SK-N-SH (cell line): ENCODE measurements at regions not wholly inside any gene's neighbourhood (a gene's known extent, or its start where the extent isn't known, plus 50 kb on each side); places are given as distances from the start of the nearest gene placed in this dataset.

ENCODE experiments used
- CTCF ChIA-PET: fragments of 300-600, 350-600 bp; formaldehyde crosslinking; extraction: SDS; loops from one replicate; lab custom pipeline; 2021; lab: Yijun Ruan, JAX
- POLR2A ChIA-PET: fragments of 350-600 bp; sonication (Branson Sonifier 250); formaldehyde crosslinking; extraction: SDS; loops from one replicate; lab custom pipeline; 2020; ENCODE audit warnings: antibody characterized with exemption, inconsistent platforms; lab: Yijun Ruan, JAX
- DNase-seq: peaks from one replicate; pipeline ENCODE4 v3.0.0; 2012
- H2AFZ ChIP-seq: fragments of 200-600 bp; sonication (generic); 2 replicates; pipeline ENCODE4 v1.8.1; 2016; ENCODE audit warnings: antibody characterized with exemption, mild to moderate bottlenecking, low read depth
- H3F3A ChIP-seq: fragments of 200-600 bp; sonication (generic); replicated peaks from 2 replicates; pipeline ENCODE3; 2016; ENCODE audit warnings: antibody characterized with exemption, mild to moderate bottlenecking; ENCODE audit not compliant: insufficient read depth
- H3K27ac ChIP-seq, 2 experiments: fragments of 200-500 bp in 1 of 2; fragments of 200-600 bp in 1 of 2; sonication (Bioruptor generic) in 1 of 2; sonication (generic), shearing (Covaris generic) in 1 of 2; 2 replicates each; pipeline versions ENCODE4 v1.5.1 to v1.6.1; 2014 to 2016; ENCODE audit warnings: low read depth in 2 of 2, inconsistent platforms in 1 of 2, low read length in 1 of 2, mild to moderate bottlenecking in 1 of 2, mixed read lengths in 1 of 2
- H3K27me3 ChIP-seq: fragments of 200-600 bp; sonication (generic), shearing (Covaris generic); 2 replicates; pipeline ENCODE4 v1.6.1; 2016; ENCODE audit warnings: mixed run types; ENCODE audit not compliant: insufficient read depth
- H3K36me3 ChIP-seq, 2 experiments: fragments of 200-500 bp in 1 of 2; fragments of 200-600 bp in 1 of 2; sonication (Bioruptor generic) in 1 of 2; sonication (generic) in 1 of 2; replicated peaks in 1 of 2; 2 replicates each; pipeline versions ENCODE3 to v1.5.1; 2014 to 2016; ENCODE audit warnings: low read length in 1 of 2, mild to moderate bottlenecking in 1 of 2; ENCODE audit not compliant: insufficient read depth in 2 of 2, control insufficient read depth in 1 of 2
- H3K4me1 ChIP-seq, 2 experiments: fragments of 200-500 bp in 1 of 2; fragments of 200-600 bp in 1 of 2; sonication (Bioruptor generic) in 1 of 2; sonication (generic), shearing (Covaris generic) in 1 of 2; 2 replicates each; pipeline versions ENCODE4 v1.5.1 to v1.6.1; 2014 to 2016; ENCODE audit warnings: low read depth in 1 of 2, low read length in 1 of 2, mixed run types in 1 of 2; ENCODE audit not compliant: insufficient read depth in 2 of 2, control insufficient read depth in 1 of 2
- H3K4me2 ChIP-seq: fragments of 200-600 bp; sonication (generic), shearing (Covaris generic); 2 replicates; pipeline ENCODE4 v1.6.1; 2017; ENCODE audit warnings: mixed run types
- H3K4me3 ChIP-seq, 2 experiments: fragments of 200-500 bp in 1 of 2; fragments of 200-600 bp in 1 of 2; sonication (Bioruptor generic) in 1 of 2; sonication (generic), shearing (Covaris generic) in 1 of 2; 2 replicates each; pipeline versions ENCODE4 v1.5.1 to v1.8.1; 2014 to 2016; ENCODE audit warnings: low read depth in 2 of 2, inconsistent platforms in 1 of 2, low read length in 1 of 2, mild to moderate bottlenecking in 1 of 2, mixed read lengths in 1 of 2, moderate library complexity in 1 of 2
- H3K79me2 ChIP-seq: fragments of 200-600 bp; sonication (generic); 2 replicates; pipeline ENCODE4 v1.8.1; 2017; ENCODE audit warnings: mild to moderate bottlenecking; ENCODE audit not compliant: insufficient read depth
- H3K9ac ChIP-seq: fragments of 200-600 bp; sonication (generic); 2 replicates; pipeline ENCODE4 v1.6.1; 2017; ENCODE audit warnings: mixed run types
- H3K9me2 ChIP-seq: fragments of 200-600 bp; sonication (generic); 2 replicates; pipeline ENCODE4 v1.6.1; 2017; ENCODE audit warnings: mixed run types
- H3K9me3 ChIP-seq: fragments of 200-600 bp; sonication (generic); 2 replicates; pipeline ENCODE4 v1.6.1; 2017; ENCODE audit warnings: mixed run types, mild to moderate bottlenecking, moderate library complexity
- H4K20me1 ChIP-seq: fragments of 200-600 bp; sonication (generic); 2 replicates; pipeline ENCODE4 v1.6.1; 2017; ENCODE audit warnings: mild to moderate bottlenecking, mixed run types; ENCODE audit not compliant: insufficient read depth
- FOXJ3 ChIP-seq: sonication (generic); formaldehyde crosslinking; IDR thresholded peaks from 2 replicates; pipeline ENCODE4 v1.5.1; 2020; ENCODE audit warnings: mild to moderate bottlenecking, missing genetic modification reagents
- FOXM1 ChIP-seq: IDR thresholded peaks from 2 replicates; pipeline ENCODE4 v1.4.0; 2012; ENCODE audit warnings: low read depth, mild to moderate bottlenecking
- GATA2 ChIP-seq: sonication (generic); formaldehyde crosslinking; IDR thresholded peaks from 2 replicates; pipeline ENCODE4 v1.5.0; 2020; ENCODE audit warnings: mild to moderate bottlenecking, missing genetic modification reagents
- IRF3 ChIP-seq: fragments of 150-350 bp; IDR thresholded peaks from 2 replicates; pipeline ENCODE4 v1.6.1; 2016; ENCODE audit warnings: mild to moderate bottlenecking, low read depth, low read length
- MAX ChIP-seq: IDR thresholded peaks from 2 replicates; pipeline ENCODE4 v1.4.0; 2012; ENCODE audit warnings: low read depth
- RCOR1 ChIP-seq: fragments of 150-350 bp; IDR thresholded peaks from 2 replicates; pipeline ENCODE4 v1.6.1; 2017; ENCODE audit warnings: antibody characterized with exemption, low read length
- YY1 ChIP-seq: IDR thresholded peaks from 2 replicates; pipeline ENCODE4 v1.4.0; 2012; ENCODE audit warnings: low read depth, mild to moderate bottlenecking
- ZBTB33 ChIP-seq: IDR thresholded peaks from 2 replicates; pipeline ENCODE4 v1.4.0; 2012; ENCODE audit warnings: low read depth, borderline replicate concordance
- WGBS: methylation state at CpG from one replicate; pipeline ENCODE4 v1.1.6; 2017; ENCODE audit warnings: low lambda C conversion rate; 5-methylcytosine and 5-hydroxymethylcytosine counted together

- Histone ChIP-seq H3K27ac (no peak overlapping the region), H4K20me1 (no peaks in the 10 kb centered on the region), H3K79me2 (no peaks in the 10 kb centered on the region), H3F3A (no peaks in the 10 kb centered on the region), H2AFZ (no peak overlapping the region), H3K4me3 (no peak overlapping the region), H3K4me1 (no peaks in the 10 kb centered on the region), H3K27me3 (no peaks in the 10 kb centered on the region), H3K4me2 (no peak overlapping the region), H3K9ac (no peak overlapping the region), H3K36me3 (no peaks in the 10 kb centered on the region), H3K9me2 (no peaks in the 10 kb centered on the region), H3K9me3 (no peaks in the 10 kb centered on the region)
- POLR2A ChIA-PET = no interaction called here
- 90% methylated on average over 2 of the region's 2 CpGs for WGBS
- no peak for DNase-seq
- TF ChIP-seq MAX (no peak), GATA2 (CRISPR knock-in tag) (no peak), IRF3 (no peak)
- CTCF ChIA-PET = interaction anchor here (1.6 kb wide), 1 partner anchor 41 kb away, joined by 3 read pairs; no protein-coding TSS in a partner anchor
These were observed 293.8 kb upstream of the ADAMTS5 start for GRCh38 chr21:27260728-27261127.

- H3F3A ChIP-seq = no peaks in the 10 kb centered on the region
- no peaks in the 10 kb centered on the region for H3K36me3 ChIP-seq
- H2AFZ ChIP-seq = peak overlapping the region; percentile 32; the same call in 1 of the 2 replicates
- H3K4me1 ChIP-seq = no peaks in the 10 kb centered on the region
- no peak overlapping the region for H3K4me2 ChIP-seq
- no peak for TF ChIP-seq ZBTB33
- TF ChIP-seq YY1 = no peak
- no peak for TF ChIP-seq FOXM1
- no peak for TF ChIP-seq RCOR1
- TF ChIP-seq FOXJ3 (CRISPR knock-in tag) = no peak
- 83% methylated on average over 10 of the region's 10 CpGs for WGBS
- H3K4me3 ChIP-seq = no peak overlapping the region
- no peaks in the 10 kb centered on the region for H3K79me2 ChIP-seq
- ChIA-PET POLR2A (no interaction called here), CTCF (interaction anchor here (0.6 to 1.2 kb wide), 3 partner anchors 47 to 369 kb away, joined by 3 to 4 read pairs (median 3); no protein-coding TSS in a partner anchor)
- no peaks in the 10 kb centered on the region for H3K9me3 ChIP-seq
- no peak for DNase-seq
- no peaks in the 10 kb centered on the region for H3K27me3 ChIP-seq
- H3K27ac ChIP-seq = peak overlapping the region; percentile 22 to 39; a peak in 1 of 4 replicates
- no peaks in the 10 kb centered on the region for H3K9me2 ChIP-seq
- no peak overlapping the region for H3K9ac ChIP-seq
- no peaks in the 10 kb centered on the region for H4K20me1 ChIP-seq
These were observed 292.0 kb upstream of the ADAMTS5 start for GRCh38 chr21:27258742-27259448.
